SK-N-MC (cell line): ENCODE measurements at regions not wholly inside any gene's neighbourhood (a gene's known extent, or its start where the extent isn't known, plus 50 kb on each side); places are given as distances from the start of the nearest gene placed in this dataset.

Experiments
- EZH2 ChIP-seq: fragments of 200-600 bp; sonication (generic); IDR thresholded peaks from one replicate; pipeline ENCODE4 v1.6.1; 2017; ENCODE audit warnings: antibody characterized with exemption
- POLR2AphosphoS5 ChIP-seq: IDR thresholded peaks from 2 replicates; pipeline ENCODE4 v1.6.1; 2012; ENCODE audit warnings: mild to moderate bottlenecking, low read depth, low read length, borderline replicate concordance

DNA sequence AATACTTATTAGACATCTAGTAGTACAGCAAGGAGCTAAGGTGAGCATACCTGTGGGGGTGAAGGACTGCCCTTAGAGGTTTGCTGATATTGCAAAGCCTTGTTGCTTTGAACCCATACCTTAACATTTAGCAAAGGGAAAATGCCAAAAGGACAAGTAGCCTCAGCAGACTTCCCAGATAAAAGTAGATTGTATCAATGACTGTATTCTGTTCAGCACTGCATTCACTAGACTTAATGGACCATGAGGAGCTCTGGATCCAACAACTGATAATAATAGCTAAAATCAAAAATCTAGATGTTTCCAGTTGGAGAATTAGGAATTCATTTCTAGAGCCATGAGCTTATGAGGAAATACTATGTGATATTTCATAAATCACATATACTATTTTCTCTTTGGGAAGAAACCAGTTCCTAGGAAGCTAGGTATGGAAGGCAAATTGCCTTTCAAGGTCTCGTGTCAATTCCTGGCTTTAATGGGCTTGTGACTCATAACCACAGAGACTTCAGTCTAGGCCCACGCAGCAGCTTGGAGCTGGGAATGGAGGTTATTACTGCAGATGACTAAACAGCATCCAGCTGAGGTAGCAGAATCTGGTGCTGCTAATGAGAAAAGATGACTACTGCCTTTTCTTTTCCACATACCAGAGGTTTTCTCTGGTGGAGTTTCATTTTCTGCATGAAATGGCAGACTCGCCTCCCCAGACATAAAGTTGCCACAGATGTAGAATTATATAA, 191.2 kb upstream of the NABP1 start:
- TF ChIP-seq POLR2AphosphoS5 (no peak), EZH2 (no peak)
